ENCODE measurements at regions not wholly inside any gene's neighbourhood (a gene's known extent, or its start where the extent isn't known, plus 50 kb on each side); places are given as distances from the start of the nearest gene placed in this dataset.

DNA sequence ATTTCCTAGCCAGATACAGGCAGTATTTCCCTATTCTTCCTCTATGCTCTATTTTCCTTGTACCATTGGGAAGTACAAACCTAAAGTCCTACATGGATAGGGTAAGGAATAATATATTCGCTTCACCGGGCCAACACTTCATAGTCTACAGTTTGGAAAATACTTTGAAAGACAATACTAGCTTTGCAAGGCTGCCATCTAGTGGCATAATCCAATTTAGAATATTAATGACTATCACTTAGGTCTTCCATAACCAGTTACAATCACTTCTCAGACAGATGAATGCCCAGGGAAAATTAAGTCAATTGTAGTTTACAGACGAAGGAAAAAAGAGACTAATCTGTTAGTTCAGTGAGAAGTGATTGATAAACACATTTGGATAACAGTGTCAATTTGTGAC, 141.0 kb upstream of the FAM47C start:
- TF ChIP-seq, protein P1, sequence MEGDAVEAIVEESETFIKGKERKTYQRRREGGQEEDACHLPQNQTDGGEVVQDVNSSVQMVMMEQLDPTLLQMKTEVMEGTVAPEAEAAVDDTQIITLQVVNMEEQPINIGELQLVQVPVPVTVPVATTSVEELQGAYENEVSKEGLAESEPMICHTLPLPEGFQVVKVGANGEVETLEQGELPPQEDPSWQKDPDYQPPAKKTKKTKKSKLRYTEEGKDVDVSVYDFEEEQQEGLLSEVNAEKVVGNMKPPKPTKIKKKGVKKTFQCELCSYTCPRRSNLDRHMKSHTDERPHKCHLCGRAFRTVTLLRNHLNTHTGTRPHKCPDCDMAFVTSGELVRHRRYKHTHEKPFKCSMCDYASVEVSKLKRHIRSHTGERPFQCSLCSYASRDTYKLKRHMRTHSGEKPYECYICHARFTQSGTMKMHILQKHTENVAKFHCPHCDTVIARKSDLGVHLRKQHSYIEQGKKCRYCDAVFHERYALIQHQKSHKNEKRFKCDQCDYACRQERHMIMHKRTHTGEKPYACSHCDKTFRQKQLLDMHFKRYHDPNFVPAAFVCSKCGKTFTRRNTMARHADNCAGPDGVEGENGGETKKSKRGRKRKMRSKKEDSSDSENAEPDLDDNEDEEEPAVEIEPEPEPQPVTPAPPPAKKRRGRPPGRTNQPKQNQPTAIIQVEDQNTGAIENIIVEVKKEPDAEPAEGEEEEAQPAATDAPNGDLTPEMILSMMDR (conservative IDR thresholded peaks at IDR 0.05; ENCODE audit: low read depth, low read length): peak; percentile 70
- TF ChIP-seq EZH2 (IDR thresholded peaks at IDR 0.05; ENCODE audit: borderline replicate concordance, low read depth, low read length, poor library complexity, severe bottlenecking): no peak

Measured in A673 (cell line).